Raji (cell line): ENCODE measurements at regions not wholly inside any gene's neighbourhood (a gene's known extent, or its start where the extent isn't known, plus 50 kb on each side); places are given as distances from the start of the nearest gene placed in this dataset.

Experiments used
- POLR2A ChIP-seq: IDR thresholded peaks from 2 replicates; pipeline ENCODE4 v1.6.1; 2011; ENCODE audit warnings: low read depth, low read length, control low read depth; ENCODE audit not compliant: insufficient read depth

DNA sequence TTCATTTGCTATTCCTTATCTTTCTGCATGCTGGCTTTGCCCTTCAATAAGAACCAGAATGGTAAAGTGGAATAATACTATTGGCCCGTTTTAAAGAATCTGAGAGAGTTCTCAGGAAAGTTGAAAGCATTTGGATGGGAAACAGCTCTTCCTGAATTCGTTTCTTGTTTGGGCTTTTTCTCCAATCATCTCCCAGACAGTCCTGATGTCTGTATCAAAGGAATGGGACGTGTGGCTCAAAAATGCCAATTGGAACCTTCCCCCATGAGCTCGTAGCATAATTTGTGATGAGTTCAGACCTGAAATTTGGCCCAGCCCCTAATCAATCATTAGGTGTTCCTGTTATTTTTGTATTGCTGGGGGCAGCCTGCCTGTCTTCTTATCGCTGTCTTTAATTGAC lies 75.8 kb upstream of the BACH2 start:
- TF ChIP-seq POLR2A = no peak

GRCh38 chr6:90370493-90370959 lies 73.9 kb upstream of the BACH2 start:
- no peak for TF ChIP-seq POLR2A

DNA sequence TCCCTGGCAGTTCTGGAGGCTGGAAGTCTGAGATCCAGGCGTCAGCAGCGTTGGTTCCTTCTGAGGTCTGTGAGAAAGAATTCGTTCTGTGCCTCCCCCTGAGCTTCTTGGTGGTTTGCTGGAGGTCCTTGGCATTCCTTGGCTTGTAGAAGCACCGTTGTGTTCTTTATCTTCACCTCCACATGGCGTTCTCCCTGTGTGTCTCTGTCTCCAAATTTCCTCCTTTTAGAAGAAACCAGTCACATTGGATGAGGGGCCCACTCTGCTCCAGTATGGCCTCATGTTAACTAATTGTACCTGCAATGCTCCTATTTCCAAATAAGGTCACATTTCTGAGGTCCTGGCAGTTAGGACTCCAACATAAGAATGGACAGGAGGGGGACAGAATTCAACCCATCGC lies 73.0 kb upstream of the BACH2 start:
- TF ChIP-seq POLR2A = no peak

DNA sequence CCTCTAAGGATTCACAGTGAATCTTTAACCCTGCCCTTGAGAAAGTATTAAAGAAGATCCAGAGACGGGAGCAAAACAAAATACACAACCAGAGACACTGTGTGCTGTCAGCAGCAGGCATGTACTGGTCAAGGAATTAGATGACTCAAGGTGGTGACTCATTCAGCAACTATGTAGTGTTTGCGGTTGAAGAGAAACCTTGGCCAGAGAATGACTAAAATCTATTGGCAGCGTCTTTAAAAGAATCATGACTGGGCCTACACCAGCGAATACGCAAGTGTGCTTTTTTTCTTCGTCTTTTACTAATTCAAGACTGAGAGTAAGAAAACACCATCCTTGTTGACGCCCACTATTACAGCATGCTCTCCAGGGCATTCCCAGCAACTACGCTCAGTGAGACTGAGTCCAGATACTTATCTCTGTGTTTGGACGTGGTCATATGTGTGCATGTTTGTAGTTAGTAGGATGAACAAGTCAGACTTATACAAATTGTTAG lies 72.4 kb upstream of the BACH2 start:
- TF ChIP-seq POLR2A = no peak

DNA sequence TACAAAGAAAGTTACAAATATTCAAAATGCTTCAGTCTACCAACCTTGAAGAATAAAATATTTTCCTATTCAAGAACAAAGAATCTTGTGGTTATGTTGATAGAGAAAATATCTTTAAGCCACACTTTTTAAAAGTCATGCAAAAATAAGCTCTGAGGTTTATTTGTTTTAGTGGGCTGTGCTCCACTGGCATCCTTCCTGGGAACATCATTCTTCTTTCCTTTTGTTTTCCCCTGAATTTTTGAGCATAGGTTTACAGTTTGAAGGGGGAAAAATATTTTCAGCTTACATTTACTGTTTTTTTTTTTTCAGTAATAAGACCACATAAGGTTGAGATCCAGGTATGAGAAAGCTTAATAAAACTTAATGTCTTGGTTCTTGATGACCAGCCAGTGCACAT lies 72.0 kb upstream of the BACH2 start:
- TF ChIP-seq POLR2A = no peak

- no peak for TF ChIP-seq POLR2A
Observed at GRCh38 chr6:90368001-90368400, 71.4 kb upstream of the BACH2 start.

DNA sequence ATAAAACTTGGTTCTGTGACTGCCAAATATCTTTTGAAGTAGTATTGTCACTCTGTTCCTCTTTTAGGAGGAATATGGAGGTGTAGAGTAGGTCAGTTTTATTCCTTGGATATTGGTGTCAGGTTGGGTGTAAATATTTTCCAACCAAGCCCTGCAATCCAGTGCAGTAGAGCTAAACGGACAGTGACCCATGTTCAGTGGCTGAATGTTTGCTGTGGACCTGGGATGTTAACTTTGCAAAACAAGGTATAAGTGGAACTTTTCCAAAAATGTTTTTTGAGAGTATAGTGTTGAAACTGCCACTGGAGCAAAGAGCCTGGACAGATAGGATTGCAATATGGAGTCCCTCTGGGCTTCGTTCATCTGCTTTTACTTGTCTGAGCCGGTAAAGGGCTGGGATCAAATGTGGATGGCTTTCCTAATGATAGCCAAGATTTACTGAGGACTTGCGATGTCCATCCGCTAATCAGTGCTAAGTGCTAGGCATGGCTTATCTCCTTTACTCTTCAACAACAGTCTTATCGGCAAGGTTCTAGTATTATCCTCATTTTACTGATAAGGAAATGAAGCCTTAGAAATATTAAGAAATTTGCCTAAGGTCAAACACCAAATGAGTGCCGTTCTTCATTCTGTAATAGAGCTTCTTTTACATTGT lies 69.0 kb upstream of the BACH2 start:
- no peak for TF ChIP-seq POLR2A

- no peak for TF ChIP-seq POLR2A
Observed at GRCh38 chr6:90365002-90365401, 68.4 kb upstream of the BACH2 start.

GRCh38 chr6:90364286-90364685 lies 67.6 kb upstream of the BACH2 start:
- TF ChIP-seq POLR2A = no peak

- TF ChIP-seq POLR2A = no peak
Observed at GRCh38 chr6:90362318-90362717, 65.7 kb upstream of the BACH2 start.

GRCh38 chr6:90361174-90361573 lies 64.5 kb upstream of the BACH2 start:
- no peak for TF ChIP-seq POLR2A

DNA sequence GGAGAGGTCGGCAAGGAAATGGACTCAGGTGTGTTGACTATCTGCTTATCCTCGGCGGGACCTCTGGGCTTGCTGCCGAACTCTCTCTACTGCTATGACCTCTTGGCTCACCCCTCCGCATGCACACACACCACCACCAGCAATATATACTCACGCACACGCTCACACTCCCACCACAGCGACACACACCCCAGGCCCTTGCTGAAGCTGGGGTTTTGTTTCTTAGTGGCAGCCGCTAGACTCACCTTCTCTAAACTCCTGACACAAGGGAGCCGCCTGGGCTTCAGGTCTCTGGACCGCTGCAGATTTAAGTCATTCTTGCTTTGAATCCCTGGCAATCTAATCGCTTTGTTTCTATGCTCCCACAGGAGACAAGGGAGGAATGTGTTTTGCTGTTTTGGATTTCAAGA lies 59.4 kb upstream of the BACH2 start:
- no peak for TF ChIP-seq POLR2A

- no peak for TF ChIP-seq POLR2A
Observed at GRCh38 chr6:90354961-90355360, 58.3 kb upstream of the BACH2 start.

- no peak for TF ChIP-seq POLR2A
Observed at GRCh38 chr6:90351696-90352095, 55.1 kb upstream of the BACH2 start.

DNA sequence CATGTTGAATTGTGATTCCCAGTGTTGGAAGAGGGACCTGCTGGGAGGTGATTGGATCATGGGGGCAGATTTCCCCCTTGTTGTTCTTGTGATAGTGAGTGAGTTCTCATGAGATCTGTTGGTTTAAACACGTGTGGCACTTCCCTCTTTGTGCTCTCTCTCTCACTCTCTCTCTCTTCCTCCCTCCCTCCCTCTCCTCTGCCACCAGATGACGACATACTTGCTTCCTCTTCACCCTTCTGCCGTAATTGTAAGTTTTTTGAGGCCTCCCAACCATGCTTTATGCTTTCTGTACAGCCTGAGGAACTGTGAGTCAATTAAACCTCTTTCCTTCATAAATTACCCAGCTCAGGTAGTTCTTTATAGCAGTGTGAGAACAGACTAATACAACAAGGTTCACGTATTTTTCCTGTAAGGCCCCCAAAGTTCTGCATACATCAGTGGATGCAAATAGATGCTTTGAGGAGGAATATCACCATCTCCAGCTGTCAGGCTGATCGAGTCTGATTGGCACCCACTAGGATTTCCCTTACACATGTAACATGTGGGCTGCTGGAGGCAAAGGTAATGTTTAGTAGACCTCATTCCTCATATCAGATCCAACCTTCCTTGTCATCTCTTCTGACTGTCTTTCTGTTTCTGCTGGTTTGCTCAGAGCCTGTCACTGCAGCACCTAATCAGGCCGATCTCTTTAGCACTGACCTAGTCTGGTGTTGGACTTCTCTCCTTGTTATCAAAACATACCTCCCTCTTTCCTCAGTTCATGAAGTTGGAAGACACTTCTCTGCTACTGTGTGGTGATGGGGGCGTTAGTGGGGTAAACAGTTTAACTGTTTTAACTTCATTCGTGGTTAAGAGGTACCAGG lies 54.3 kb upstream of the BACH2 start:
- TF ChIP-seq POLR2A = no peak

GRCh38 chr6:90347411-90347851 lies 50.8 kb upstream of the BACH2 start:
- TF ChIP-seq POLR2A = no peak
